ENCODE measurements at regions not wholly inside any gene's neighbourhood (a gene's known extent, or its start where the extent isn't known, plus 50 kb on each side); places are given as distances from the start of the nearest gene placed in this dataset.

DNA sequence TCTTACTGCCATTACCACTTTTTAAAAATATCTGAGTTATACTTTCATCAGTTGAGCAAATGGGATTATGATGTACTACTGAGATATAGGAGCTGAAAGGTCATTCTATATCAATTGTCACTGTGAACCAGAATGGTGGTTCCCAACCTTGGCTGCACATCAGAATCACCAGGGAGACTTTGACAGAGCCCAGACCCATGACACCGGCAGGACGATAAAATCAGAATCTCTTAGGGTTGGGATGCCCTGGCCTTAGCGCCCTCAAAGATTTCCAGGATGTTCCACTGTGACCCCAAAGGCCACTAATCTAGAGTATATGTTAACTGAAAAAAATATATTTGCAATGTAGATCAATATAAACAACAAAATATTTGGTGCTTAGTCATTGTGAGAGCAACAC, 355.1 kb downstream of the LIG4 start:
- TF ChIP-seq POLR2A (IDR thresholded peaks at IDR 0.05) = no peak
- TF ChIP-seq, protein P1, sequence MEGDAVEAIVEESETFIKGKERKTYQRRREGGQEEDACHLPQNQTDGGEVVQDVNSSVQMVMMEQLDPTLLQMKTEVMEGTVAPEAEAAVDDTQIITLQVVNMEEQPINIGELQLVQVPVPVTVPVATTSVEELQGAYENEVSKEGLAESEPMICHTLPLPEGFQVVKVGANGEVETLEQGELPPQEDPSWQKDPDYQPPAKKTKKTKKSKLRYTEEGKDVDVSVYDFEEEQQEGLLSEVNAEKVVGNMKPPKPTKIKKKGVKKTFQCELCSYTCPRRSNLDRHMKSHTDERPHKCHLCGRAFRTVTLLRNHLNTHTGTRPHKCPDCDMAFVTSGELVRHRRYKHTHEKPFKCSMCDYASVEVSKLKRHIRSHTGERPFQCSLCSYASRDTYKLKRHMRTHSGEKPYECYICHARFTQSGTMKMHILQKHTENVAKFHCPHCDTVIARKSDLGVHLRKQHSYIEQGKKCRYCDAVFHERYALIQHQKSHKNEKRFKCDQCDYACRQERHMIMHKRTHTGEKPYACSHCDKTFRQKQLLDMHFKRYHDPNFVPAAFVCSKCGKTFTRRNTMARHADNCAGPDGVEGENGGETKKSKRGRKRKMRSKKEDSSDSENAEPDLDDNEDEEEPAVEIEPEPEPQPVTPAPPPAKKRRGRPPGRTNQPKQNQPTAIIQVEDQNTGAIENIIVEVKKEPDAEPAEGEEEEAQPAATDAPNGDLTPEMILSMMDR (IDR thresholded peaks at IDR 0.05) = no peak
